HG03378 (cell line): ENCODE measurements at regions not wholly inside any gene's neighbourhood (a gene's known extent, or its start where the extent isn't known, plus 50 kb on each side); places are given as distances from the start of the nearest gene placed in this dataset.
"Not testable (repeated sequence)": the region's sequence is repeated elsewhere in the genome, so short reads cannot be mapped to it uniquely, and the experiment has no call there.

Experiments used
- ATAC-seq: cut with Tn5 transposase; IDR thresholded peaks from one replicate; pipeline ENCODE4 v1.9.1; 2021; ENCODE audit warnings: mild to moderate bottlenecking, moderate library complexity; ENCODE audit not compliant: unreplicated experiment

- not testable (repeated sequence) for ATAC-seq
Observed at GRCh38 chr15:96170616-96170978, 159.9 kb upstream of the NR2F2 start.

GRCh38 chr15:96170979-96171739 lies 159.3 kb upstream of the NR2F2 start:
- ATAC-seq = no peak

GRCh38 chr15:96171853-96172296 lies 158.6 kb upstream of the NR2F2 start:
- ATAC-seq = no peak

GRCh38 chr15:96172417-96172816 lies 158.1 kb upstream of the NR2F2 start:
- ATAC-seq = no peak

GRCh38 chr15:96176831-96177230 lies 153.7 kb upstream of the NR2F2 start:
- ATAC-seq = no peak

GRCh38 chr15:96177279-96177678 lies 153.2 kb upstream of the NR2F2 start:
- no peak for ATAC-seq

- ATAC-seq = no peak
Observed at GRCh38 chr15:96180087-96180748, 150.3 kb upstream of the NR2F2 start.

- ATAC-seq = no peak
Observed at GRCh38 chr15:96181217-96181616, 149.3 kb upstream of the NR2F2 start.

GRCh38 chr15:96181873-96182301 lies 148.6 kb upstream of the NR2F2 start:
- no peak for ATAC-seq

- ATAC-seq = no peak
Observed at GRCh38 chr15:96182736-96183513, 147.6 kb upstream of the NR2F2 start.

GRCh38 chr15:96183514-96183850 lies 147.0 kb upstream of the NR2F2 start:
- no peak for ATAC-seq

- ATAC-seq = no peak
Observed at GRCh38 chr15:96183867-96184266, 146.6 kb upstream of the NR2F2 start.

GRCh38 chr15:96184297-96184696 lies 146.2 kb upstream of the NR2F2 start:
- ATAC-seq = no peak

- ATAC-seq = no peak
Observed at GRCh38 chr15:96186105-96186504, 144.4 kb upstream of the NR2F2 start.

- ATAC-seq = no peak
Observed at GRCh38 chr15:96187341-96188305, 142.9 kb upstream of the NR2F2 start.

GRCh38 chr15:96197721-96198120 lies 132.8 kb upstream of the NR2F2 start:
- no peak for ATAC-seq

- ATAC-seq = no peak
Observed at GRCh38 chr15:96199111-96199510, 131.4 kb upstream of the NR2F2 start.

- no peak for ATAC-seq
Observed at GRCh38 chr15:96200357-96200967, 130.0 kb upstream of the NR2F2 start.

GRCh38 chr15:96201696-96202095 lies 128.8 kb upstream of the NR2F2 start:
- no peak for ATAC-seq

- ATAC-seq = not testable (repeated sequence)
Observed at GRCh38 chr15:96205588-96205987, 124.9 kb upstream of the NR2F2 start.
